ENCODE measurements at regions not wholly inside any gene's neighbourhood (a gene's known extent, or its start where the extent isn't known, plus 50 kb on each side); places are given as distances from the start of the nearest gene placed in this dataset.

DNA sequence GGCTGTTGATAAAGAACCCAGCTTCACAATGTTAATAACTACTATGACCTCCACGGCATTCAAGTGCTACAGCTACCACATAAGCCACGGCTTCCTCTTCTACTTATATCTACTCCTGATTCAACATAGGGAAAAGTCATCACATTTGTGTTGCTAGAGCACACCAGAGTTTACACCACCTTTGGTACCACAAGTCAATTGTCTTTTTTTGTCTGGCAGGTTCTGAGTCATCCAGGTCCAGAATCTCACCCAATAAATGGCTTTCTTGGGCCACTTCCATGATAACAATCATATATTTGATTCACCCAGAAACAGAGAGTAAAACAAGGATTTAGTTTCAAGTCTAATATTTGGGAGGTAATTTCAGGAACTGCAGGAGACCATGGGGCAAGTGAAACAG is 480.2 kb downstream of the TMX3 start:
- Histone ChIP-seq H3K4me1 (ENCODE audit: low read depth, poor library complexity, severe bottlenecking) (no peaks in the 10 kb centered on the region), H3K36me3 (ENCODE audit: insufficient read depth) (no peaks in the 10 kb centered on the region), H3K79me2 (ENCODE audit: insufficient read depth, low read depth) (no peaks in the 10 kb centered on the region), H3K9ac (no peak overlapping the region), H3K27me3 (ENCODE audit: insufficient read depth, low read depth) (no peaks in the 10 kb centered on the region), H4K20me1 (ENCODE audit: insufficient read depth) (no peaks in the 10 kb centered on the region), H3K4me2 (no peak overlapping the region), H3K27ac (no peak overlapping the region), H2AFZ (ENCODE audit: low read depth) (no peak overlapping the region), H3K4me3 (IDR thresholded peaks at IDR 0.05; ENCODE audit: insufficient read depth, low read depth, low read length) (no peak overlapping the region)
- no peak for TF ChIP-seq CTCF (conservative IDR thresholded peaks at IDR 0.05; ENCODE audit: low read depth, low read length)

DNA sequence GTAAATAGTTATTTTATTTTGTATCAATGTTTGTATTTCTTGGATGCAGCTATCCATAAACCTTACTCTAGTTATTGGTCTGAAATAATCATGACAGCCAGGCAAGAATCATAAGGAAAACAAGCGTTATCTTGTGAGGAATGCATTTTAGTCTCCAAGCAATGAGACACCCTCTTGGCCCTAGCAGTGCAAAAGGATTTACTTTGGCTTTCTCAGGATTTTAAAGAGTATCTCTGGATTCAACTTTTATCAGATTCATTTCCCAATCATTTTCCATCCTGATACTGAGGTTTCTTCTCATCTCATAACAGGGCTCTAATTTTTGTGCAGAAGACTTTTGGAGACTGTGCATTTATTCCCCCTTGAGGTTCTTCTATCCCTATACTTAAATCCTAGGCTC is 480.8 kb downstream of the TMX3 start:
- no peaks in the 10 kb centered on the region for H3K27me3 ChIP-seq (ENCODE audit: insufficient read depth, low read depth)

DNA sequence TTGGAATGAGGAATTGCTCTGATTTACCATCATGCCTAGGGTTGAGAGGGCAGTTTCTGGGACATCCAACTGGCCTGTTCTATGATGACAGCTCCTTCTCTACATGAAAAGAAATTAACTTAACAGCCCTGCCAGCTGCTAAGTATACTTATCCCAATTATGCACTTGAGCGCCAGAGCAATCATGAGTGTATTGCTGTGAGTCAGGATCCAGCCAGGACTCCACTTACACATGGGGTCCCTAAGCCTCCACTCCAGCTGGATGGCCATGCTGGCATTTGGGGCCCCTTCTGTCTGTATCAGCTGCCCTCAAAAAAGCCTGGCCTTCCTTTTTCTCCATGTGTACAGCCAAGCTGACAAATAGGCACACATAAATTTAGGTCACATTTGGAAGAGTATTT is 481.9 kb downstream of the TMX3 start:
- no peak overlapping the region for H2AFZ ChIP-seq (ENCODE audit: low read depth)
- TF ChIP-seq CTCF (conservative IDR thresholded peaks at IDR 0.05; ENCODE audit: low read depth, low read length), result no peak
- no peaks in the 10 kb centered on the region for H3K4me1 ChIP-seq (ENCODE audit: low read depth, poor library complexity, severe bottlenecking)
- no peaks in the 10 kb centered on the region for H4K20me1 ChIP-seq (ENCODE audit: insufficient read depth)
- H3K79me2 ChIP-seq (ENCODE audit: insufficient read depth, low read depth), result no peaks in the 10 kb centered on the region
- H3K27me3 ChIP-seq (ENCODE audit: insufficient read depth, low read depth), result no peaks in the 10 kb centered on the region
- H3K36me3 ChIP-seq (ENCODE audit: insufficient read depth), result no peaks in the 10 kb centered on the region
- no peak overlapping the region for H3K4me2 ChIP-seq
- H3K27ac ChIP-seq, result no peak overlapping the region
- no peak overlapping the region for H3K4me3 ChIP-seq (IDR thresholded peaks at IDR 0.05; ENCODE audit: insufficient read depth, low read depth, low read length)
- H3K9ac ChIP-seq, result no peak overlapping the region

More for the DNA sequence above, 480.8 kb downstream of the TMX3 start:
- H3K79me2 ChIP-seq (ENCODE audit: insufficient read depth, low read depth), result no peaks in the 10 kb centered on the region
- no peak overlapping the region for H2AFZ ChIP-seq (ENCODE audit: low read depth)
- no peaks in the 10 kb centered on the region for H4K20me1 ChIP-seq (ENCODE audit: insufficient read depth)
- H3K36me3 ChIP-seq (ENCODE audit: insufficient read depth), result no peaks in the 10 kb centered on the region
- no peak overlapping the region for H3K9ac ChIP-seq
- H3K4me1 ChIP-seq (ENCODE audit: low read depth, poor library complexity, severe bottlenecking), result no peaks in the 10 kb centered on the region
- H3K4me2 ChIP-seq, result no peak overlapping the region
- no peak overlapping the region for H3K27ac ChIP-seq
- H3K4me3 ChIP-seq (IDR thresholded peaks at IDR 0.05; ENCODE audit: insufficient read depth, low read depth, low read length), result no peak overlapping the region
- no peak for TF ChIP-seq CTCF (conservative IDR thresholded peaks at IDR 0.05; ENCODE audit: low read depth, low read length)

DNA sequence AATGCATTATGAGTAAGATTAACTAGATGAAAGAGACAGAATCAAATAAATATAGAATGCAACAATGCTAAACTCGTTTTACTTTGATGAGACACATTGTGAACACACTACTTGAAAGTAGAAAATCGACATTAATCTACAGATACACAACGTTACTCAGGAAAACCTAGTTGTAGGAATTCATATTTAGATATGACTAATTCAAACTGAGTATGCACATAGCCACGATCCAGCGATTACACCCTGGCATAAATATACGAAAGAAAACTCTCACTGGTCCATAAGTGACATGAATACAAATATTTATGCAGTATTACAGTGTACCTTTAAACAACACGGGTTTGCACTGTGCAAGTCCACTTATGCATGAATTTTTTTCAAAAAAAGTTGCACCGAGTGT is 485.6 kb downstream of the TMX3 start:
- no peak for TF ChIP-seq CTCF (conservative IDR thresholded peaks at IDR 0.05; ENCODE audit: low read depth, low read length)
- Histone ChIP-seq H3K79me2 (ENCODE audit: insufficient read depth, low read depth) (no peaks in the 10 kb centered on the region), H4K20me1 (ENCODE audit: insufficient read depth) (no peaks in the 10 kb centered on the region), H3K36me3 (ENCODE audit: insufficient read depth) (no peaks in the 10 kb centered on the region), H2AFZ (ENCODE audit: low read depth) (no peak overlapping the region), H3K4me3 (IDR thresholded peaks at IDR 0.05; ENCODE audit: insufficient read depth, low read depth, low read length) (no peak overlapping the region), H3K27me3 (ENCODE audit: insufficient read depth, low read depth) (no peaks in the 10 kb centered on the region), H3K9ac (no peak overlapping the region), H3K4me2 (no peak overlapping the region), H3K4me1 (ENCODE audit: low read depth, poor library complexity, severe bottlenecking) (no peaks in the 10 kb centered on the region), H3K27ac (no peak overlapping the region)

All from KMS-11 (cell line).